ENCODE measurements at regions not wholly inside any gene's neighbourhood (a gene's known extent, or its start where the extent isn't known, plus 50 kb on each side); places are given as distances from the start of the nearest gene placed in this dataset.

GRCh38 chr4:36767596-36767995 lies 476.9 kb upstream of the NWD2 start:
- Histone ChIP-seq H3K4me2 (ENCODE audit: insufficient read depth, low read length) (no peak overlapping the region), H3K27ac (ENCODE audit: low read length) (no peak overlapping the region), H3K79me2 (ENCODE audit: insufficient read depth, low read length) (no peaks in the 10 kb centered on the region), H4K20me1 (ENCODE audit: insufficient read depth, low read length) (no peaks in the 10 kb centered on the region), H3K9me3 (ENCODE audit: insufficient read depth, low read length, severe bottlenecking) (no peaks in the 10 kb centered on the region), H3K36me3 (ENCODE audit: insufficient read depth, low read length) (no peaks in the 10 kb centered on the region), H3K4me3 (ENCODE audit: low read depth in 1 of 2, low read length in 2 of 2) (no peak overlapping the region), H3K9ac (ENCODE audit: low read depth, low read length) (no peak overlapping the region), H2AFZ (ENCODE audit: low read depth, low read length) (no peak overlapping the region), H3K27me3 (ENCODE audit: insufficient read depth, low read length, poor library complexity) (peaks cover 4% of the 10 kb centered on the region), H3K4me1 (ENCODE audit: insufficient read depth, low read length) (no peaks in the 10 kb centered on the region)
- TF ChIP-seq EZH2 (IDR thresholded peaks at IDR 0.05; ENCODE audit: borderline replicate concordance, low read depth, low read length, severe bottlenecking) = no peak
- no peak for TF ChIP-seq CTCF (IDR thresholded peaks at IDR 0.05; ENCODE audit: borderline replicate concordance, extremely low read depth, low read length, poor library complexity, severe bottlenecking)
- DNase-seq (no peak), ATAC-seq (ENCODE audit: insufficient read depth, low read depth) (no peak)

- Histone ChIP-seq H3K27me3 (ENCODE audit: insufficient read depth, low read length, poor library complexity) (no peaks in the 10 kb centered on the region), H3K9ac (ENCODE audit: low read depth, low read length) (no peak overlapping the region), H3K36me3 (ENCODE audit: insufficient read depth, low read length) (no peaks in the 10 kb centered on the region), H3K4me1 (ENCODE audit: insufficient read depth, low read length) (no peaks in the 10 kb centered on the region), H3K9me3 (ENCODE audit: insufficient read depth, low read length, severe bottlenecking) (no peaks in the 10 kb centered on the region), H3K79me2 (ENCODE audit: insufficient read depth, low read length) (no peaks in the 10 kb centered on the region), H4K20me1 (ENCODE audit: insufficient read depth, low read length) (no peaks in the 10 kb centered on the region), H3K4me3 (ENCODE audit: low read depth in 1 of 2, low read length in 2 of 2) (no peak overlapping the region), H2AFZ (ENCODE audit: low read depth, low read length) (no peak overlapping the region), H3K27ac (ENCODE audit: low read length) (no peak overlapping the region), H3K4me2 (ENCODE audit: insufficient read depth, low read length) (no peak overlapping the region)
- TF ChIP-seq EZH2 (IDR thresholded peaks at IDR 0.05; ENCODE audit: borderline replicate concordance, low read depth, low read length, severe bottlenecking) (no peak), CTCF (IDR thresholded peaks at IDR 0.05; ENCODE audit: borderline replicate concordance, extremely low read depth, low read length, poor library complexity, severe bottlenecking) (no peak)
- ATAC-seq (ENCODE audit: insufficient read depth, low read depth) (no peak), DNase-seq (no peak)
These were observed 473.0 kb upstream of the NWD2 start for GRCh38 chr4:36771411-36772153.

GRCh38 chr4:36772154-36772516 lies 472.4 kb upstream of the NWD2 start:
- Histone ChIP-seq H3K4me1 (ENCODE audit: insufficient read depth, low read length) (no peaks in the 10 kb centered on the region), H3K27ac (ENCODE audit: low read length) (no peak overlapping the region), H3K9me3 (ENCODE audit: insufficient read depth, low read length, severe bottlenecking) (no peaks in the 10 kb centered on the region), H4K20me1 (ENCODE audit: insufficient read depth, low read length) (no peaks in the 10 kb centered on the region), H3K4me2 (ENCODE audit: insufficient read depth, low read length) (no peak overlapping the region), H3K79me2 (ENCODE audit: insufficient read depth, low read length) (no peaks in the 10 kb centered on the region), H3K36me3 (ENCODE audit: insufficient read depth, low read length) (no peaks in the 10 kb centered on the region), H3K27me3 (ENCODE audit: insufficient read depth, low read length, poor library complexity) (no peaks in the 10 kb centered on the region), H3K9ac (ENCODE audit: low read depth, low read length) (no peak overlapping the region), H3K4me3 (ENCODE audit: low read depth in 1 of 2, low read length in 2 of 2) (no peak overlapping the region), H2AFZ (ENCODE audit: low read depth, low read length) (no peak overlapping the region)
- ATAC-seq (ENCODE audit: insufficient read depth, low read depth) (no peak), DNase-seq (no peak)
- no peak for TF ChIP-seq CTCF (IDR thresholded peaks at IDR 0.05; ENCODE audit: borderline replicate concordance, extremely low read depth, low read length, poor library complexity, severe bottlenecking)
- no peak for TF ChIP-seq EZH2 (IDR thresholded peaks at IDR 0.05; ENCODE audit: borderline replicate concordance, low read depth, low read length, severe bottlenecking)
